ENCODE measurements at regions not wholly inside any gene's neighbourhood (a gene's known extent, or its start where the extent isn't known, plus 50 kb on each side); places are given as distances from the start of the nearest gene placed in this dataset.

- H3K36me3 ChIP-seq (ENCODE audit: low read length), result no peaks in the 10 kb centered on the region
- no peaks in the 10 kb centered on the region for H3F3A ChIP-seq (ENCODE audit: insufficient read depth)
- no peaks in the 10 kb centered on the region for H3K79me2 ChIP-seq (ENCODE audit: insufficient read depth, low read length)
- H3K9ac ChIP-seq (ENCODE audit: low read length), result no peak overlapping the region
- H3K4me3 ChIP-seq (ENCODE audit: insufficient read depth, low read length, poor library complexity, severe bottlenecking), result no peak overlapping the region
- H3K4me2 ChIP-seq (ENCODE audit: low read depth, low read length, poor library complexity, severe bottlenecking), result no peak overlapping the region
- H3K9me2 ChIP-seq (replicated peaks; ENCODE audit: insufficient read depth, low read length), result no peaks in the 10 kb centered on the region
- H4K20me1 ChIP-seq (ENCODE audit: low read depth, low read length), result no peaks in the 10 kb centered on the region
- no peaks in the 10 kb centered on the region for H3K27me3 ChIP-seq (ENCODE audit: low read length)
- no peaks in the 10 kb centered on the region for H3K9me3 ChIP-seq (ENCODE audit: insufficient read depth, low read length)
- no peak overlapping the region for H2AFZ ChIP-seq (ENCODE audit: low read depth, low read length, severe bottlenecking)
- no peak overlapping the region for H3K27ac ChIP-seq (ENCODE audit: low read depth, low read length)
- no peak for TF ChIP-seq CTCF (IDR thresholded peaks at IDR 0.05; ENCODE audit: insufficient read depth, low read length, poor library complexity, severe bottlenecking)
- no peak for TF ChIP-seq EZH2phosphoT487 (conservative IDR thresholded peaks at IDR 0.05; ENCODE audit: low read length)
These were observed 227.4 kb upstream of the MYT1L start for GRCh38 chr2:2558476-2558875.

GRCh38 chr2:2557475-2557874 is 226.4 kb upstream of the MYT1L start:
- Histone ChIP-seq H3K79me2 (ENCODE audit: insufficient read depth, low read length) (no peaks in the 10 kb centered on the region), H3K27me3 (ENCODE audit: low read length) (no peaks in the 10 kb centered on the region), H3K9ac (ENCODE audit: low read length) (no peak overlapping the region), H3K4me2 (ENCODE audit: low read depth, low read length, poor library complexity, severe bottlenecking) (no peak overlapping the region), H3K4me3 (ENCODE audit: insufficient read depth, low read length, poor library complexity, severe bottlenecking) (no peak overlapping the region), H4K20me1 (ENCODE audit: low read depth, low read length) (no peaks in the 10 kb centered on the region), H3K36me3 (ENCODE audit: low read length) (no peaks in the 10 kb centered on the region), H3K9me2 (replicated peaks; ENCODE audit: insufficient read depth, low read length) (no peaks in the 10 kb centered on the region; the same call in 1 of the 2 replicates), H3F3A (ENCODE audit: insufficient read depth) (no peaks in the 10 kb centered on the region), H3K9me3 (ENCODE audit: insufficient read depth, low read length) (no peaks in the 10 kb centered on the region), H3K27ac (ENCODE audit: low read depth, low read length) (no peak overlapping the region), H2AFZ (ENCODE audit: low read depth, low read length, severe bottlenecking) (no peak overlapping the region)
- no peak for TF ChIP-seq CTCF (IDR thresholded peaks at IDR 0.05; ENCODE audit: insufficient read depth, low read length, poor library complexity, severe bottlenecking)
- no peak for TF ChIP-seq EZH2phosphoT487 (conservative IDR thresholded peaks at IDR 0.05; ENCODE audit: low read length)

- no peak overlapping the region for H3K27ac ChIP-seq (ENCODE audit: low read depth, low read length)
- no peaks in the 10 kb centered on the region for H3K36me3 ChIP-seq (ENCODE audit: low read length)
- no peak overlapping the region for H3K4me2 ChIP-seq (ENCODE audit: low read depth, low read length, poor library complexity, severe bottlenecking)
- no peaks in the 10 kb centered on the region for H4K20me1 ChIP-seq (ENCODE audit: low read depth, low read length)
- H3K9me3 ChIP-seq (ENCODE audit: insufficient read depth, low read length), result no peaks in the 10 kb centered on the region
- no peak overlapping the region for H3K4me3 ChIP-seq (ENCODE audit: insufficient read depth, low read length, poor library complexity, severe bottlenecking)
- no peak for TF ChIP-seq EZH2phosphoT487 (conservative IDR thresholded peaks at IDR 0.05; ENCODE audit: low read length)
- no peak for TF ChIP-seq CTCF (IDR thresholded peaks at IDR 0.05; ENCODE audit: insufficient read depth, low read length, poor library complexity, severe bottlenecking)
- no peaks in the 10 kb centered on the region for H3K27me3 ChIP-seq (ENCODE audit: low read length)
- H3F3A ChIP-seq (ENCODE audit: insufficient read depth), result no peaks in the 10 kb centered on the region
- no peaks in the 10 kb centered on the region; the same call in 1 of the 2 replicates for H3K9me2 ChIP-seq (replicated peaks; ENCODE audit: insufficient read depth, low read length)
- H3K9ac ChIP-seq (ENCODE audit: low read length), result no peak overlapping the region
- no peak overlapping the region for H2AFZ ChIP-seq (ENCODE audit: low read depth, low read length, severe bottlenecking)
- no peaks in the 10 kb centered on the region for H3K79me2 ChIP-seq (ENCODE audit: insufficient read depth, low read length)
These were observed 219.8 kb upstream of the MYT1L start for GRCh38 chr2:2550856-2551255.

All from SU-DHL-6 (cell line).